Activated naive CD4-positive, alpha-beta T cell treated with anti-CD3 and anti-CD28 coated beads for 36 hours (primary cell): ENCODE measurements at regions not wholly inside any gene's neighbourhood (a gene's known extent, or its start where the extent isn't known, plus 50 kb on each side); places are given as distances from the start of the nearest gene placed in this dataset.

Experiments used
- CTCF ChIA-PET: fragments of 350-600 bp; sonication (Branson Sonifier 250); formaldehyde crosslinking; loops from one replicate; lab custom pipeline; 2021; ENCODE audit warnings: antibody characterized with exemption; lab: Charles Lee
- DNase-seq: peaks from one replicate; pipeline ENCODE4 v3.0.0-alpha.2; 2020
- H3K27ac Mint-ChIP-seq: one replicate; pipeline ENCODE4 v1.8.0; 2021; ENCODE audit warnings: mild to moderate bottlenecking, mixed read lengths
- H3K27me3 Mint-ChIP-seq: one replicate; pipeline ENCODE4 v1.8.0; 2021; ENCODE audit warnings: low read depth, mixed read lengths
- H3K36me3 Mint-ChIP-seq: one replicate; pipeline ENCODE4 v1.8.0; 2021; ENCODE audit warnings: low read depth, mixed read lengths
- H3K4me1 Mint-ChIP-seq: one replicate; pipeline ENCODE4 v1.8.0; 2021; ENCODE audit warnings: low read depth, mixed read lengths
- H3K4me3 Mint-ChIP-seq: one replicate; pipeline ENCODE4 v1.8.0; 2021; ENCODE audit warnings: mild to moderate bottlenecking, moderate library complexity, mixed read lengths
- H3K9me3 Mint-ChIP-seq: one replicate; pipeline ENCODE4 v1.8.0; 2021; ENCODE audit warnings: mixed read lengths
- intact Hi-C: fragments of 100-400 bp; cut with micrococcal nuclease; formaldehyde crosslinking; loops from one replicate; pipeline ENCODE4 v1.15.1; 2023

- no peaks in the 10 kb centered on the region for H3K4me1 Mint-ChIP-seq
- DNase-seq = no peak
- H3K27me3 Mint-ChIP-seq = no peaks in the 10 kb centered on the region
- peaks cover 3% of the 10 kb centered on the region for H3K9me3 Mint-ChIP-seq
- no peaks in the 10 kb centered on the region for H3K36me3 Mint-ChIP-seq
- CTCF ChIA-PET = no interaction called here
- no peak overlapping the region for H3K4me3 Mint-ChIP-seq
- H3K27ac Mint-ChIP-seq = no peak overlapping the region
- intact Hi-C loops = no loop called here
Measured at GRCh38 chr3:174737966-174738365, 121.2 kb upstream of the NAALADL2 start.

- H3K4me3 Mint-ChIP-seq = no peak overlapping the region
- peaks cover 1% of the 10 kb centered on the region for H3K36me3 Mint-ChIP-seq
- no peak for DNase-seq
- CTCF ChIA-PET = no interaction called here
- no peaks in the 10 kb centered on the region for H3K27me3 Mint-ChIP-seq
- no peaks in the 10 kb centered on the region for H3K4me1 Mint-ChIP-seq
- peaks cover 19% of the 10 kb centered on the region for H3K9me3 Mint-ChIP-seq
- H3K27ac Mint-ChIP-seq = no peak overlapping the region
- intact Hi-C loops = no loop called here
Measured at GRCh38 chr3:174749143-174749542, 110.0 kb upstream of the NAALADL2 start.

GRCh38 chr3:174755833-174756829 lies 103.0 kb upstream of the NAALADL2 start:
- Mint-ChIP-seq H3K27me3 (no peaks in the 10 kb centered on the region), H3K9me3 (peaks cover 5% of the 10 kb centered on the region)
- CTCF ChIA-PET = no interaction called here

GRCh38 chr3:174758943-174759342 lies 100.2 kb upstream of the NAALADL2 start:
- CTCF ChIA-PET = no interaction called here
- intact Hi-C loops = no loop called here
- Mint-ChIP-seq H3K9me3 (no peaks in the 10 kb centered on the region), H3K36me3 (no peaks in the 10 kb centered on the region), H3K27me3 (no peaks in the 10 kb centered on the region), H3K4me1 (no peaks in the 10 kb centered on the region), H3K27ac (no peak overlapping the region), H3K4me3 (no peak overlapping the region)
- no peak for DNase-seq

More at GRCh38 chr3:174755833-174756829, 103.0 kb upstream of the NAALADL2 start:
- no peak overlapping the region for H3K4me3 Mint-ChIP-seq
- H3K36me3 Mint-ChIP-seq = peaks cover 1% of the 10 kb centered on the region
- DNase-seq = no peak
- intact Hi-C loops = no loop called here
- no peak overlapping the region for H3K27ac Mint-ChIP-seq
- no peaks in the 10 kb centered on the region for H3K4me1 Mint-ChIP-seq

GRCh38 chr3:174767406-174767805 lies 91.7 kb upstream of the NAALADL2 start:
- no peaks in the 10 kb centered on the region for H3K27me3 Mint-ChIP-seq
- no peak overlapping the region for H3K27ac Mint-ChIP-seq
- H3K4me1 Mint-ChIP-seq = no peaks in the 10 kb centered on the region
- peaks cover 1% of the 10 kb centered on the region for H3K9me3 Mint-ChIP-seq
- CTCF ChIA-PET = no interaction called here
- intact Hi-C loops = no loop called here
- H3K4me3 Mint-ChIP-seq = no peak overlapping the region
- H3K36me3 Mint-ChIP-seq = no peaks in the 10 kb centered on the region
- no peak for DNase-seq

GRCh38 chr3:174767853-174768382 lies 91.2 kb upstream of the NAALADL2 start:
- H3K36me3 Mint-ChIP-seq = no peaks in the 10 kb centered on the region
- no peak overlapping the region for H3K4me3 Mint-ChIP-seq
- H3K27ac Mint-ChIP-seq = no peak overlapping the region
- H3K27me3 Mint-ChIP-seq = no peaks in the 10 kb centered on the region
- CTCF ChIA-PET = no interaction called here
- no peak for DNase-seq
- peaks cover 1% of the 10 kb centered on the region for H3K9me3 Mint-ChIP-seq
- H3K4me1 Mint-ChIP-seq = no peaks in the 10 kb centered on the region
- intact Hi-C loops = no loop called here

GRCh38 chr3:174769171-174769570 lies 90.0 kb upstream of the NAALADL2 start:
- intact Hi-C loops = no loop called here
- H3K36me3 Mint-ChIP-seq = no peaks in the 10 kb centered on the region
- no peak overlapping the region for H3K4me3 Mint-ChIP-seq
- CTCF ChIA-PET = no interaction called here
- no peaks in the 10 kb centered on the region for H3K4me1 Mint-ChIP-seq
- peaks cover 1% of the 10 kb centered on the region for H3K9me3 Mint-ChIP-seq
- no peak for DNase-seq
- no peak overlapping the region for H3K27ac Mint-ChIP-seq
- H3K27me3 Mint-ChIP-seq = no peaks in the 10 kb centered on the region

- no peaks in the 10 kb centered on the region for H3K9me3 Mint-ChIP-seq
- intact Hi-C loops = no loop called here
- H3K27me3 Mint-ChIP-seq = no peaks in the 10 kb centered on the region
- no peaks in the 10 kb centered on the region for H3K36me3 Mint-ChIP-seq
- no peaks in the 10 kb centered on the region for H3K4me1 Mint-ChIP-seq
- H3K4me3 Mint-ChIP-seq = no peak overlapping the region
- H3K27ac Mint-ChIP-seq = no peak overlapping the region
- CTCF ChIA-PET = no interaction called here
- DNase-seq = no peak
Measured at GRCh38 chr3:174775603-174776002, 83.5 kb upstream of the NAALADL2 start.

- Mint-ChIP-seq H3K4me3 (no peak overlapping the region), H3K4me1 (no peaks in the 10 kb centered on the region), H3K36me3 (no peaks in the 10 kb centered on the region), H3K9me3 (peaks cover 3% of the 10 kb centered on the region), H3K27ac (no peak overlapping the region), H3K27me3 (no peaks in the 10 kb centered on the region)
- CTCF ChIA-PET = no interaction called here
- no peak for DNase-seq
- intact Hi-C loops = no loop called here
Measured at GRCh38 chr3:174776123-174776522, 83.0 kb upstream of the NAALADL2 start.

- Mint-ChIP-seq H3K9me3 (peaks cover 3% of the 10 kb centered on the region), H3K27ac (no peak overlapping the region), H3K36me3 (no peaks in the 10 kb centered on the region), H3K27me3 (no peaks in the 10 kb centered on the region), H3K4me3 (no peak overlapping the region), H3K4me1 (no peaks in the 10 kb centered on the region)
- no peak for DNase-seq
- intact Hi-C loops = no loop called here
- CTCF ChIA-PET = no interaction called here
Measured at GRCh38 chr3:174776636-174777035, 82.5 kb upstream of the NAALADL2 start.

- Mint-ChIP-seq H3K36me3 (no peaks in the 10 kb centered on the region), H3K9me3 (peaks cover 3% of the 10 kb centered on the region), H3K27ac (no peak overlapping the region), H3K4me1 (no peaks in the 10 kb centered on the region), H3K4me3 (no peak overlapping the region), H3K27me3 (no peaks in the 10 kb centered on the region)
- DNase-seq = no peak
- CTCF ChIA-PET = no interaction called here
- intact Hi-C loops = no loop called here
Measured at GRCh38 chr3:174777813-174778212, 81.3 kb upstream of the NAALADL2 start.

- no peaks in the 10 kb centered on the region for H3K4me1 Mint-ChIP-seq
- intact Hi-C loops = no loop called here
- no peak overlapping the region for H3K27ac Mint-ChIP-seq
Measured at GRCh38 chr3:174783502-174783901, 75.6 kb upstream of the NAALADL2 start.

More at GRCh38 chr3:174783502-174783901, 75.6 kb upstream of the NAALADL2 start:
- no peak overlapping the region for H3K4me3 Mint-ChIP-seq
- CTCF ChIA-PET = no interaction called here
- no peaks in the 10 kb centered on the region for H3K27me3 Mint-ChIP-seq
- H3K36me3 Mint-ChIP-seq = no peaks in the 10 kb centered on the region
- DNase-seq = no peak
- H3K9me3 Mint-ChIP-seq = peaks cover 3% of the 10 kb centered on the region
